ENCODE measurements at regions not wholly inside any gene's neighbourhood (a gene's known extent, or its start where the extent isn't known, plus 50 kb on each side); places are given as distances from the start of the nearest gene placed in this dataset.

GRCh38 chr2:190810981-190811587 is 69.5 kb upstream of the GLS start:
- no peak for DNase-seq

- DNase-seq: no peak
These were observed 68.8 kb upstream of the GLS start for GRCh38 chr2:190811811-190812210.

- no peak for DNase-seq
These were observed 67.9 kb upstream of the GLS start for GRCh38 chr2:190812506-190813294.

- DNase-seq: no peak
These were observed 65.4 kb upstream of the GLS start for GRCh38 chr2:190815226-190815625.

GRCh38 chr2:190817082-190817481 is 63.5 kb upstream of the GLS start:
- DNase-seq: no peak

- DNase-seq: no peak
These were observed 60.8 kb upstream of the GLS start for GRCh38 chr2:190819840-190820301.

GRCh38 chr2:190820416-190820815 is 60.2 kb upstream of the GLS start:
- DNase-seq: no peak

GRCh38 chr2:190822043-190822442 is 58.6 kb upstream of the GLS start:
- DNase-seq: no peak

GRCh38 chr2:190827720-190828119 is 52.9 kb upstream of the GLS start:
- no peak for DNase-seq

GRCh38 chr2:190829642-190830041 is 51.0 kb upstream of the GLS start:
- no peak for DNase-seq
